Dermis microvascular lymphatic vessel endothelial cell (primary cell): ENCODE measurements at regions not wholly inside any gene's neighbourhood (a gene's known extent, or its start where the extent isn't known, plus 50 kb on each side); places are given as distances from the start of the nearest gene placed in this dataset.
"Not testable (repeated sequence)": the region's sequence is repeated elsewhere in the genome, so short reads cannot be mapped to it uniquely, and the experiment has no call there.

Experiments
- DNase-seq, 2 donors: peaks; one replicate each; pipeline versions ENCODE4 v3.0.0 to v3.0.0-alpha.2; 2010; ENCODE audit warnings: low read depth in 2 of 2

DNA sequence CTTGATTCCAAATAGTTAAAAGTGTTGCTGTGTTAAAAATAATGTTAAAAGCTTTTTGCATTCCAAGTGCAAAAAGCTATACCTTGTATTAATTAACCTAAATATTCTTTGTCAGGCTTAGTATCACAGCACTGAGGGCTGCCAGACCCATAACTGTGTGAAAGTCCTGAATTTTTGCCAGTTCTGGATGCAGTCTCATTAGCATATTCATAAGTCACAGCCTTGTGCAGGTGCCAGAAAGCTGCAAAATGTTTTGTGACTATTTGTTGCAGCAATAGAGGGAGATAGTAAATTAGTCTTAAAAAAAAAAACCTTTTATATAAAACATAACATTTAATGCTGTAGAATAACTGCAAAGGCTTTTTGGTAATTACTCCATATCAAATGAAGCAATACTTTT, 56.6 kb downstream of the SLITRK1 start:
- no peak for DNase-seq

DNA sequence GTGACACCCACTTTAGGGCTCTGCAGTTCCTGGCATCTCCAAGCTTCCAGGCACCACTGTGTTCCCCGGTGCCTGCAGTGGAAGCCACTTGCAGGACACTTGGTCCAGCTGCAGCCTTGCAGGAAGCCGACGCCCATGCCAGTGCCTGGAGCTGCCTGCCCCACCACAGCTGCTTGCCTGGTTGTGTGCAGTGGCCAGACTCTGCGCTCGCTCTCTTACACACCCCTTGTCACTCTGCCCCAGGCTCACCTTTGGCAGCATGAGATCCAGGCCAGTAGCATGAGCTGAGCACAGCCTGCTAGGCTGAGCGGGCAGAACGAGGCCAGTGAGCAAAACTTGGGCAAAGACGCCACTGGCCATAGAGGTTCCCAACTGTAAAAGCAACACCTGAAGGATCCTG, 57.7 kb downstream of the SLITRK1 start:
- no peak for DNase-seq

DNA sequence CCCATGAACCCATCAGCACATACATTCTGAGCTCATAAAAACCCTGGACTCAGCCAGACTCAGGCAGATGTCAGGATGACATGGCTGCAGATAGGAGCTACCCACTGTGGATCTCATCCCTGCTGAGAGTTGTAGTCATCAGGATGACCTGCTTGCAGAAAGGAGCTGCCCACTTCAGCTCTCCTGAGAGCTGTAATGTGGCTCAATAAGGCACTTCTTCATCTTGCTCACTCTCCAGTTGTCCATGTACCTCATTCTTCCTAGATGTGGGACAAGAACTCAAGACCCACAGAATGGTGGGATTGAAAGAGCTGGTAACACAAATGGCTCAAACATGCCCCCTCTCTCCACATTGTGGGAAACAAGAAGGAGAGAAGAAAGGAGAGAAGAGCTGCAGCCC, 58.2 kb downstream of the SLITRK1 start:
- no peak for DNase-seq

DNA sequence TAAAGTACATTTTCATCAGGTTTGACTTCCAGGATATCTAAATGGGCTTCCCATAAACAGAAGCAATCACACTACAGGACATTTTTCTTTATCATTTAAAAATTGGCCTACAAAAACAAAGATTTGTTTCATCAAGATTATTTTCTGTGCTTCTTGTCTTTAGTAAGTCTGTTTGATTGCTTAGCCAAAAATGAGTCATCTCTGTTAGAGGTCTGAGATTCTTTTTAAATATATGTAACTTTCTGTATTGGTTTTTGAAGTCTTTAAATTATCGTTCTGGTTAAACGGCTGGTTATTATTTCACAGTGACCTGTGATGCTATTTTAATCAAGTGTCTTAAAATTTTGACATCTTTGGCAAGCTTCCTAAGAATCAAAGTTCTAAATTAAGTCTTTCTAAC, 62.7 kb downstream of the SLITRK1 start:
- no peak for DNase-seq

DNA sequence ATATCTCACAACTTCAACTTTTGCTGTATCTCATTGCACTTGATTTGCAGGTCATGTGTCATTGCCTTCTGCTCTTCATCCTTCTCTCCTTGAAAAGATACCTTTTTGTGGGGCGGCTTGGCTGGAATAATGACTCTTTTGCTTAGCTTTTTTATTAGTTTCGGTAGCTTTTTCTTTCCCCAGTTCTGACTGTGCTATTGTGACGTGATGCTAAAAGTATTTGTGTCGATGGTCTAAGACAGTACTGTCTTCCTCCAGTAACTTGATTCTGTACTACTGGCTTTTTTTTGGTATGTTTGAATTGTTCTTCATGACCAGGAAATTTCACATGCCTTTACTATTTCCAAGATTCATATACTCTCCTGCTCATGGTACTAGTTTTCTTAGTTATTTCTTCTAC, 63.1 kb downstream of the SLITRK1 start:
- no peak for DNase-seq

DNA sequence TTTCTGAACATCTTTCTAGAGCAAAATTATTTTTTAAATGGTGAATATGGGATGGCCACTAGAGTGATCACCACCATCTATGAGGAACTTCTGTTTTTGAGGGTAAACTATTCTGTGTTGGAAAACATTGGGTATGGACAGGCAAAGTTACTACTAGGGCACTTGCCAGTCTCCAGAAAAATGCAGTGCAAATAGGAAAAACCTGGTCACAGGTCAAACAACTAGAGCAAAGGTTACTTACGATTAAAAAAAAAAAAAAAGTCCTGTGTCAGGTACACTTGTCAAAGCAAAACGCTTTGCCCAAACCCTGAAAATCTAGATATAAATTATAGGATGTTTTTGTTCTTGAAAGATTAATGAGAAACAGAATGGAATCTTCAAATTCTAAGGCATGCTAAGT, 66.2 kb downstream of the SLITRK1 start:
- DNase-seq = no peak

DNA sequence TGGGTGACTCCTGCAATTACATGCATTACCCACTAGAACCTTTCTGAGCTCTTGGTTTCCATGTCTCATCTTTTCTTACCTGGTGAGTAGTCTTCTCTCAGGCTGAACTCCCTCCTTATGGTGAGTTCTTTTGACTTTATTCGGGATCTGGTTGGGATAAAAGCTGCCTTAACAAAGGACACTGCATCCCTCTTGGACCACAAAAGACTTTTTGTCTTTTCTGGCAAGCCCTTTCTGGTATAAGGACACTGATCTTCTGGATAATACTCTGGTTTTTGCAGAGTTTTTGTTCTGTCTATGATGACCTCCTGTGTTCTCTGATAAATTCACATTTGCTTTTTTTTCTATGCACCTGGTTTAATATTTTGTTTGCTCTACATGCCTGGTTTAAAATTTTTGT, 66.7 kb downstream of the SLITRK1 start:
- no peak for DNase-seq

DNA sequence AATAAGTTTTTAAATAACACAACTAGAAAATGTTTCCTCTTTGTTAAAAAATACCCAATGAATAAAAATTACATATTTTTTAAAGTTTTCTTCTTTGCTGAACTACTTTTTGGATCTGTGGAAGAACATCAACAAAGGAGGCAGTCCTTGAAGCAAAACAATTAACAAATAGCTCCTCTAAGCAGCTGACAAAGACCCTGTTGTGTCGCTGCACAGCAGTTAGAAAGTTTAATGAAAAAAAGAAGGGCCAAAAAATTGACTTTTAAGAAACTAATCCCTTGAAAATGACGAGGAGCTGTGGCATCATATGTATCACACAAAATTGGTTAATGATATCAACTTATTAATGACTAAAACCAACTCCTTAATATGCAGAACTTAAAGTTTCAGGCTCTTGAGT, 72.1 kb downstream of the SLITRK1 start:
- DNase-seq = no peak

DNA sequence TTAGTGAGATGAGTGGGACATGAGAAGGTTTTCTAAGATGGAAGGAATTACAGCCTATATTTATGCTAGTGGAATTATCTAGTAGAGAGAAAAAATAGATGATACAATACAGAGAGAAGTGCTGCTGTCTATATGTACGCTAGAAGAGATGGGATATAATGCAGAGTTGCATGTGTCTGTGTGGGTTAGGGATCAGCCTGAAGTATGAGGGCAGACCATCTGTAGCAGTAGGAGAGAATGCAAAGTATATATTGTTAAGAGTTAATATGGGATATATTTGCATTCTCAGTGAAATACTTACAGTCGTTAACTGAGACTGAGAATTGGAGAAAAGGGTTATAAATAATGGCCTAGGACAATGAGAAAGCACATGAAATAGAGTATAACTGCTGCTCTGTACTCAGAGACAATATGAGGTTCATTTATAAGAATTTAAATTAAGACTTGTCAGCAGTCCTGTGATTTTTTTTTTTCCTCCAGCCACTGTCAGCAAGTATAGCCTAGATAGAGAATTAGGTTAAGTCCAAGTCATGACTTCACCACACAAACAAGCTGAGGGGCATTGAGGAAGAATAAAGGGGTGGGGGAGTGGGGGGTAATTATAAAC, 77.8 kb downstream of the SLITRK1 start:
- no peak for DNase-seq

DNA sequence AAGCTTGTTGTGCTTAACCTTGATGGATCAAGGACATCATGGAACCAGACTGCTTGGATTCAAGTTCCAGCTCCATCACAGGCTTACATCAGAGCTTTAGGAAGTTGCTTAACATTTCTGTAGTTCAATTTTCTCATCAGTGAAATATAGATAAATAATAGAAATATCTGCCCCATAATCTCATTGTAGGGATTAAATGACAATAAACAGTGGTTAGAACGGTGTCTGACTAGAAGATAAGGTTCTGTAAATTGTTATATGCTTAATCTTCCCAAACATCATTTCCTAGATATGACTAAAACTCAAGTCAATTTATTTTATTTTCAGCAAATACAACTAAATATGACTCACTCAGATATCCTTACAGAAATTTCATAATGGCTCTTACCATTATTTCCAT, 83.5 kb downstream of the SLITRK1 start:
- no peak for DNase-seq

DNA sequence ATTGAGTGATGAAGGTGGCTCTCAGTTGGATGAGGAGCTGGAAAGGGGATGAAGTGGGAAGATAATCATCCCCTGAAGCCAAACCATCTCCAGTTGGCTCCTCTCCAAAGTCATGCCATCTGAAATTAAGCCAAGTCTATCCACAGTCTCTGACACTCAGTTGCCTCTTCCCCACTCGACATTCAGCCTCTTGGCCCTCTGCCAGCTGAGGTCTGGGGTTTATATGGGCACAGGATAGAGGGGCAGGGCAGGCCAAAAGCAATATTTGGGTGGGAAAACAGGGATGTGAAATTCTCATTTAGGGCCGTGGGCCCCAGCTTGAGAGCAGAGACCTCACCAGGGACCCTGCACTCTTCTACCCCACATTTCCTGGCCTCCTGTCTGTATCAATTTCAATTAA, 85.9 kb downstream of the SLITRK1 start:
- no peak for DNase-seq

DNA sequence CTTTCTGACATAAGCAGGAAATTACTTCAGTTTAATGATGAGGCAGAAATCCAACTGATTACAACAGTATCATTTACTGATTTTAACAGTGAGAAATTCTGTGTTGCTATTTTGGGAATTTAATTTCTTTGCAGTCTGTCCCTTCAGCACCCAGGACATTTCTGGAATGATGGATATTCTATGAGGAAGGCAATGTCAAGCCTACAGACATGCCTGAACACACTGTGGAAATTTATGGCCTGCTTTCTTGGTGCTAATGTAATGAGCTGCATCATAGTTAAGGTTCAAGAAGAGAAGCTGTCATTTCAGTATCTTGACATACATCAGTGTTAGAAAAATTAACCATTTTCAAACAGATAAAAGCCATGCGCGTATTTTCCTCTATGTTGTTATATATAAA, 87.7 kb downstream of the SLITRK1 start:
- no peak for DNase-seq

DNA sequence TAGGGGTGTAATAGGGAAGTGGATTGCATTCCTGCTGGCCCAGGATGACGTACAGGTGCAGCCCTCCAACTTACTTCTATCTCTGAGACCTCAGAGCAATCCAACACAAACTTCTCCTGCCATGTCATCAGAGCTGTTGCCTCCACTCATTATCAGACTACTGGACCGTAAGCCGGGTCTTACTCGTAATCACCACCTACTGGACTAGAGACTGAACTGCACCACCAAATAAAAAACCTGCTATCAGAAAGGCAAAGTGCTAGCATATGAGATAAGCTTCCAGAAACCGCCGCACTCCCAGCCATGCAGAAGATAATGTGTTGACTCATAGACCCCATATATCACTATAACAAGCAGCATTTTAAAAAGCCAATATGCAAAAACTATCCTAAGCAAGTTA, 102.0 kb downstream of the SLITRK1 start:
- DNase-seq = no peak

DNA sequence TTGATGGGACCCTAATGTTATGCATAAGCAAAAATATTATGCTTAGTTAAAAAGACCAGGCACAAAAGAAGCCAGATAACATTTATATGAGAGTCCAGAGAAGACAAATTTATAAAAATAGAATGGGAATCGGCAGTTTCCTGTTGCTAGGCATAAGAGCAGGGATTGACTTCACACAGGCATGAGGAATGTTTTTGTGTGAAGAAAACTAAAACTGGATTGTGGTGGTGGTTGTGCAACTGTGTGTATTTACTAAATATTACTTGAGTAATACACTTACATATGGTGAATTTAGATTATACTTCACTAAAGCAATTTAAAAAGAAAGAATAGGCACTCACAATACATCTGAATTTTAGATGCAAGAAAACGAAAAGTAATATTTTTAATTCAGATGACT, 108.3 kb downstream of the SLITRK1 start:
- DNase-seq = no peak

DNA sequence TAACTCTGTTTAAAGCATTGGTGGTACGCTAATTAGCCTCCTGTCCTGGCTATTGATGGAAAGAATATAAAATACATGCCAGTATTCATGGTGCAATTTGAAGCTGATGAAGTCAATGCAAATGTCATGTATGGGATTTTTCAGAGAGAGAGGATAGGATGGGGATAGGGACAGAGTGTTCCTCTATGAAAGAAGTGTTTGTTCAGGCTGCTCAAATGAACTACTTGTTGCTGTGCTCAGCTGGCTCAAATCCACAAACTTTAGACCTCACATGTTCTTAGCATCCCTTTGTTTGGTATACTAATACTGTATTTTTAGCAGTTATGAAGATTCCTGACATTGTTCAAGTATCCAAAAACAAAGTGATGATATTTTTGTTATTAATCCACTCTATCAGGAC, 116.5 kb downstream of the SLITRK1 start:
- DNase-seq = no peak

DNA sequence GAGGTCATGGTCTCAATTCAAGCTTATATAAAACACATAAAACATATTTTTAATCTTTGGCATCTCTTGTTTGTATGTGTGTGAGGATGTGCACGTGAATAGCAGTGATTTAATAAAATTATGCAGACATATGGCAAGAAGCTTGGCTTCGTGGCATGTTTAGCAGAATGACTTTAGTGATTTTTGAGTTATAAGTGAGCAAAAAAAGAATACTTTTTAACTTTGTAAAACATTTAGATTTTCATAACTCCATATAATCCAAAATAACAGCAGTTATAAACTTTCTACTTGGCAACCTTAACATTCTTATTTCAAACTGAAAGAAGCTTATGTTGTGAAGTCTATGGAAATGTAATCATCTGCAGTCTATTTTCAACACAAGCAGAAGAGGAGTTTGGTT, 120.6 kb downstream of the SLITRK1 start:
- no peak for DNase-seq

DNA sequence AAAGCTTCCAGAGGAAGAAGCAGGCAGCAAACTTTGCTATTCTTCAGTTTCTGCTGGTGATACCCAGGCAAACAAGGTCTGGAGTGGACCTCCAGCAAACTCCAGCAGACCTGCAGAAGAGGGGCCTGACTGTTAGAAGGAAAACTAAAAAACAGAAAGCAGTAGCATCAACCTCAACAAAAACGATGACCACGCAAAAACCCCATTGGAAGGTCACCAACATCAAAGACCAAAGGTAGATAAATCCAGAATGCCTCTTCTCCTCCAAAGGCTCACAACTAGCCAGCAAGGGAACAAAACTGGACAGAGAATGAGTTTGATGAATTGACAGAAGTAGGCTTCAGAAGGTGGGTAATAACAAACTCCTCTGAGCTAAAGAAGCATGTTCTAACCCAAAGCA, 127.1 kb downstream of the SLITRK1 start:
- DNase-seq = not testable (repeated sequence)

DNA sequence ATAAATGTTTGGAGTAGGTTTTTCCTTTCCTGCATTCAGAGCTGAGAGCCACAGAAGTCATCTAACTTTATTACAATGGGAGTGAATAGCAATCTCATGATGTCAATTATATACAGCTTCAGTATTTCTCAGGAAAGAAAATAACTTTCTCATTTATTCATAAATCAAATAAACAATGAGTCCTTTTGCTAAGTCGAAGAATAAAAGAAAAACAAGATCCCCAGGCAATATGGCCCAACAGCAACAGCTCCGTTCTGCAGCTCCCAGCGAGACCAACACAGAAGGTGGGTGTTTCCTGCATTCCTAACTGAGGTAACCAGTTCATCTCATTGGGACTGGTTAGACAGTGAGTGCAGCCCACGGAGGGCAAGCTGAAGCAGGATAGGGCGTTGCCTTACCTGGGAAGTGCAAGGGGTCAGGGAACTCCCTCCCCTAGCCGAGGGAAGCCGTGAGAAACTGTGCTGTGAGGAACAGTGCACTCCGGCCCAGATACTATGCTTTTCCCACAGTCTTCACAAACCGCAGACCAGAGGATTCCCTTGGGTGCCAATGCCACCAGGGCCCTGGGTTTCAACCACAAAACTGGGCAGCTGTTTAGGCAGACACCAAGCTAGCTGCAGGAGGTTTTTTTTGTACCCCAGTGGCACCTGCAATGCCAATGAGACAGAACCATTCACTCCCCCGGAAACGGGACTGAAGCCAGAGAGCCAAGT, 128.2 kb downstream of the SLITRK1 start:
- DNase-seq = no peak

DNA sequence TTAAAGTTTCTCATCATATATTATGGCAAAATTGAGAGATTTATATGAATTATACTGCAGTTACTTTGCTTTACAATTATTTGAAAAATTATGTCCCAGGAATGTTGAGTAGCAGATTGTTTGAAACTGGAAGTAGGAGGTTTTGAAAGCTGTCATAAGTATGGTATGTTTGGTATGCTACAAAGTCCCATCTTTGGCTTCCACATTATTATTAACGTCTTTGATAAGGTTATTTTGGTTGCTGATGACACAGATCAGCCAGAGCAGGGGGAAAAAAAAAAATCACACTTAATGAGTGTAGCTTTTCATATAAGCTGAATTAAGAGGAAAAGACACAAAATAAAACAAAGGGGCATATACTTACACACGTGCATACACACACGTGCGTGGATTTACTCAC, 130.1 kb downstream of the SLITRK1 start:
- DNase-seq = no peak

DNA sequence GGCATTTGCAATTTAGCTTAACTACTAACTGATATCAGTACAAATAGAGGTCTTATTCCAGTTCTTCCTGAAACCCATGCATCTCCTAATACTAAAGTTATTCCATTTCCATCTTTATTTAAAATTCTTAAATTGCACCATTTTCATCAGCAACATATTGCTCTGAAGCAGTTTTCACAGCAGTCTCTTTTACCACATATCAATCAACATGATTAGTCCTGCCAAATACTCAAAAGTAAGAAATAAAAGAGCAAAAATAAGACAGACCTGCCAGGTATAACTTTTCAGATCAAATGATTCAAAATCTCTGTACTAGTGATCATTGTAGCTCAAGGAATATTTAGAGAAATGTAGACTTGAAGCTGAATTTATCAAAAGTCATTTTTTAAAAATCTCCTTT, 141.7 kb downstream of the SLITRK1 start:
- DNase-seq = no peak

DNA sequence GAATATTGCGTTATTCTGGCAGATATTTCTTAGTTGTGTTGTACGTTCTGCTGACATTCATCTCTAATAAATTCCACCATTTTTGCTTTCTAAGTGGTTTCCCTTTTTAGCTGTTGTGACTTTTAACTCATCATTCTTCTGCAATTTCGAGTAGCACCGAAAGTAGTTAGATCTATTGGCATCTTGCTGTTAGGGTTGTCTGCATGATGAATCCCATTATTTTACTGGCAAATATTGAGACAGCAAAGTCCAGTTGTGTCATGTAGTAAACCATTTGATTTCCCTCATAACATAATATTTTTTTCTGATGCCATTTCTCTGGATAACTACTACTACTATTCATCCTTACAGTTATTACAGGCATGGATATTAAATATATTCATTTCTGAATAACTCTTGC, 143.9 kb downstream of the SLITRK1 start:
- DNase-seq = no peak

DNA sequence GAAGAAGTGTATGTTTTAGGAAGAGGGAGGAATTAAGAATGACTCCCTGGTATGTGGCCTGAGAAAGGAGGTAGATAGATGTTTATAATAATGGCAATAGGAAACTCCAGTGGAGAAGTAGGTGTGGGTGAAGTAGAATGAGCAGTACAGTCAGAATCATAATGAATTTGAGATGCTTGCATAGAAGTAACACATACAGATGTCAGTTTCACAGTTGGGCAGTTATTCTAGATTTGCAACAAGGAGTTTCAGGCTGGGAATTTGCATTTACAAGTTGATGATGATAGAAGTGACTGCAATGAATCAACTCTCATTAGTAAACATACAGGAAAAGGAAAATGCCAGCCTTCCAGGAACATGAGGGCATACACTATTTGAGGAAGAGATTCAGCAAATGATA, 149.0 kb downstream of the SLITRK1 start:
- no peak for DNase-seq

DNA sequence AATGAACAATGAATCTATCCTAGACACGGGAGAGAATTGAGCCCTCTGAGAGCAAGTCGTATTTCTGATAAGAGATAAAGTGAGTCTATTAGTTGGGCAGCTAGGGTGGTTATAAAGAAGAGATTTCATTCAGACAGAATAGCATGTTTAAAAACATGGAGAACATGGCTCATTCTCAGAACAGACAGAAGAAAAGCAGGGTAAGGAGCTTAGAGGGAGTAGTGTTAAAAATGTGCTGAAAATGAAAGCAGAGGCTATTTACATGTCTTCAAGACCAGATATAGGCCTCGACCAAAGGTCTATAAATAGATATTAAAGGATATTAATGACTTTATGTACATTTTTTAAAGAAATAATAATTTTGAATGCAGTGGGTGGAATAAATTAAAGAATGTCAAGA, 149.5 kb downstream of the SLITRK1 start:
- no peak for DNase-seq

DNA sequence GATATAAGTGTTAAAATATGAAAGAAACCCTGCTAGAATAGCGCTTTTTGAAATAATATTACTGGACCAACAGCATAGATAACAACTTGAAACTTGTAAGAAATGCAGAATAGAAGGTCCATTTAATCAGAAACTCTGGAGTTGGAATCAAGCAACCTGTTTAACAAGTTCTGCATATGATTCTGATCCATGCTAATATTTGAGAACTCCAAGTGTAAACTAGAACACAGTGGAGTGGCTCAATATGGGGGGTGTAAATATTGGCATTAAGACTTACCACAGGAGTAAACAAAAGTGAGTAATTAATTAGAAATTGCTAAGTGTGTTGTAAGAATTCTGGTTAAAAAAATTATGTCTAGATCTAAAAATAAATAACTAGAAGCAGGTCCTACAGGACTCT, 151.2 kb downstream of the SLITRK1 start:
- no peak for DNase-seq
